ENCODE measurements at regions not wholly inside any gene's neighbourhood (a gene's known extent, or its start where the extent isn't known, plus 50 kb on each side); places are given as distances from the start of the nearest gene placed in this dataset.

- no peak for TF ChIP-seq CTCF (IDR thresholded peaks at IDR 0.05; ENCODE audit: borderline replicate concordance)
- no peak for DNase-seq
- H3K27ac ChIP-seq (replicated peaks): no peak overlapping the region
- intact Hi-C loops (cut with micrococcal nuclease): no loop called here
- no peak overlapping the region for H3K4me3 ChIP-seq
- no peaks in the 10 kb centered on the region for H3K36me3 ChIP-seq
- H3K4me1 ChIP-seq: no peaks in the 10 kb centered on the region
- peaks cover 8% of the 10 kb centered on the region for H3K9me3 ChIP-seq (replicated peaks)
- H3K27me3 ChIP-seq (ENCODE audit: low read depth): no peaks in the 10 kb centered on the region
Measured at GRCh38 chr1:191542444-191542843, 615.8 kb upstream of the RGS18 start.

- H3K4me3 ChIP-seq: no peak overlapping the region
- intact Hi-C loops (cut with micrococcal nuclease): no loop called here
- TF ChIP-seq CTCF (IDR thresholded peaks at IDR 0.05; ENCODE audit: borderline replicate concordance): no peak
- H3K9me3 ChIP-seq (replicated peaks): no peaks in the 10 kb centered on the region
- no peaks in the 10 kb centered on the region for H3K36me3 ChIP-seq
- H3K27me3 ChIP-seq (ENCODE audit: low read depth): no peaks in the 10 kb centered on the region
- no peaks in the 10 kb centered on the region for H3K4me1 ChIP-seq
- no peak for DNase-seq
- no peak overlapping the region for H3K27ac ChIP-seq (replicated peaks)
Measured at GRCh38 chr1:191546803-191547202, 611.5 kb upstream of the RGS18 start.

GRCh38 chr1:191551019-191551418 is 607.2 kb upstream of the RGS18 start:
- no peak overlapping the region for H3K27ac ChIP-seq (replicated peaks)
- H3K9me3 ChIP-seq (replicated peaks): no peaks in the 10 kb centered on the region
- no peaks in the 10 kb centered on the region for H3K27me3 ChIP-seq (ENCODE audit: low read depth)
- H3K36me3 ChIP-seq: no peaks in the 10 kb centered on the region
- TF ChIP-seq CTCF (IDR thresholded peaks at IDR 0.05; ENCODE audit: borderline replicate concordance): no peak
- DNase-seq: no peak
- no peak overlapping the region for H3K4me3 ChIP-seq
- H3K4me1 ChIP-seq: no peaks in the 10 kb centered on the region
- intact Hi-C loops (cut with micrococcal nuclease): no loop called here

- Histone ChIP-seq H3K27me3 (ENCODE audit: low read depth) (no peaks in the 10 kb centered on the region), H3K4me3 (no peak overlapping the region), H3K9me3 (replicated peaks) (no peaks in the 10 kb centered on the region), H3K4me1 (no peaks in the 10 kb centered on the region), H3K27ac (replicated peaks) (no peak overlapping the region), H3K36me3 (no peaks in the 10 kb centered on the region)
- intact Hi-C loops (cut with micrococcal nuclease): no loop called here
- DNase-seq: no peak
- TF ChIP-seq CTCF (IDR thresholded peaks at IDR 0.05; ENCODE audit: borderline replicate concordance): no peak
Measured at GRCh38 chr1:191558379-191558778, 599.9 kb upstream of the RGS18 start.

GRCh38 chr1:191561276-191561675 is 597.0 kb upstream of the RGS18 start:
- Histone ChIP-seq H3K27ac (replicated peaks) (no peak overlapping the region), H3K4me3 (no peak overlapping the region), H3K9me3 (replicated peaks) (no peaks in the 10 kb centered on the region), H3K36me3 (no peaks in the 10 kb centered on the region), H3K27me3 (ENCODE audit: low read depth) (no peaks in the 10 kb centered on the region), H3K4me1 (no peaks in the 10 kb centered on the region)
- intact Hi-C loops (cut with micrococcal nuclease): no loop called here
- DNase-seq: no peak
- no peak for TF ChIP-seq CTCF (IDR thresholded peaks at IDR 0.05; ENCODE audit: borderline replicate concordance)

GRCh38 chr1:191564275-191564674 is 594.0 kb upstream of the RGS18 start:
- DNase-seq: no peak
- Histone ChIP-seq H3K27me3 (ENCODE audit: low read depth) (no peaks in the 10 kb centered on the region), H3K27ac (replicated peaks) (no peak overlapping the region), H3K9me3 (replicated peaks) (no peaks in the 10 kb centered on the region), H3K4me1 (no peaks in the 10 kb centered on the region), H3K36me3 (no peaks in the 10 kb centered on the region), H3K4me3 (no peak overlapping the region)
- no peak for TF ChIP-seq CTCF (IDR thresholded peaks at IDR 0.05; ENCODE audit: borderline replicate concordance)
- intact Hi-C loops (cut with micrococcal nuclease): no loop called here

All from left ventricle myocardium inferior (tissue), 1 donor.